HCEC 1CT (cell line): ENCODE measurements at regions not wholly inside any gene's neighbourhood (a gene's known extent, or its start where the extent isn't known, plus 50 kb on each side); places are given as distances from the start of the nearest gene placed in this dataset.
"Not testable (repeated sequence)": the region's sequence is repeated elsewhere in the genome, so short reads cannot be mapped to it uniquely, and the experiment has no call there.

Experiments used
- DNase-seq: peaks from one replicate; pipeline ENCODE4 v3.0.0-alpha.2; 2017

- peak; percentile 85 for DNase-seq
Observed at GRCh38 chr6:56798163-56798562, 155.5 kb upstream of the DST start.

- peak; percentile 69 for DNase-seq
Observed at GRCh38 chr6:56796196-56796532, 153.5 kb upstream of the DST start.

- DNase-seq, result no peak
Observed at GRCh38 chr6:56795466-56796195, 152.9 kb upstream of the DST start.

GRCh38 chr6:56794421-56794820 is 151.7 kb upstream of the DST start:
- no peak for DNase-seq

GRCh38 chr6:56793938-56794337 is 151.2 kb upstream of the DST start:
- DNase-seq, result no peak

GRCh38 chr6:56790414-56790813 is 147.7 kb upstream of the DST start:
- no peak for DNase-seq

GRCh38 chr6:56789879-56790278 is 147.2 kb upstream of the DST start:
- no peak for DNase-seq

- DNase-seq, result no peak
Observed at GRCh38 chr6:56789342-56789741, 146.7 kb upstream of the DST start.

- DNase-seq, result no peak
Observed at GRCh38 chr6:56787209-56787608, 144.5 kb upstream of the DST start.

GRCh38 chr6:56786256-56786655 is 143.6 kb upstream of the DST start:
- no peak for DNase-seq

- not testable (repeated sequence) for DNase-seq
Observed at GRCh38 chr6:56785536-56785935, 142.8 kb upstream of the DST start.

GRCh38 chr6:56780109-56780508 is 137.4 kb upstream of the DST start:
- DNase-seq, result not testable (repeated sequence)

- not testable (repeated sequence) for DNase-seq
Observed at GRCh38 chr6:56778503-56778902, 135.8 kb upstream of the DST start.

GRCh38 chr6:56775498-56776166 is 132.9 kb upstream of the DST start:
- no peak for DNase-seq

GRCh38 chr6:56772737-56773184 is 130.1 kb upstream of the DST start:
- peak; percentile 82 for DNase-seq

- no peak for DNase-seq
Observed at GRCh38 chr6:56771929-56772607, 129.4 kb upstream of the DST start.

GRCh38 chr6:56771189-56771588 is 128.5 kb upstream of the DST start:
- peak; percentile 40 for DNase-seq

- no peak for DNase-seq
Observed at GRCh38 chr6:56770011-56770520, 127.4 kb upstream of the DST start.

- DNase-seq, result no peak
Observed at GRCh38 chr6:56767892-56768531, 125.3 kb upstream of the DST start.

- DNase-seq, result no peak
Observed at GRCh38 chr6:56767435-56767834, 124.7 kb upstream of the DST start.

GRCh38 chr6:56766806-56767178 is 124.1 kb upstream of the DST start:
- DNase-seq, result peak; percentile 89

GRCh38 chr6:56766139-56766805 is 123.6 kb upstream of the DST start:
- DNase-seq, result no peak

GRCh38 chr6:56765494-56765893 is 122.8 kb upstream of the DST start:
- no peak for DNase-seq
